HCT116 (cell line): ENCODE measurements at regions not wholly inside any gene's neighbourhood (a gene's known extent, or its start where the extent isn't known, plus 50 kb on each side); places are given as distances from the start of the nearest gene placed in this dataset.

ENCODE experiments used
- CTCF ChIP-seq, 3 experiments: fragments of 200-600 bp in 1 of 3; sonication (generic) in 1 of 3; IDR thresholded peaks in 2 of 3; conservative IDR thresholded peaks in 1 of 3; 2 replicates each; pipeline ENCODE4 v1.5.1; 2012 to 2017; ENCODE audit warnings: low read depth in 2 of 3, low read length in 2 of 3, antibody characterized with exemption in 1 of 3, borderline replicate concordance in 1 of 3, control low read depth in 1 of 3, mild to moderate bottlenecking in 1 of 3, mixed read lengths in 1 of 3, mixed run types in 1 of 3, moderate library complexity in 1 of 3; ENCODE audit not compliant: insufficient read depth in 1 of 3
- EGR1 ChIP-seq: IDR thresholded peaks from 2 replicates; pipeline ENCODE4 v1.6.1; 2012; ENCODE audit warnings: low read depth
- ELF1 ChIP-seq: IDR thresholded peaks from 2 replicates; pipeline ENCODE4 v1.6.1; 2012; ENCODE audit warnings: low read depth, borderline replicate concordance
- EZH2 ChIP-seq: fragments of 200-600 bp; sonication (generic); IDR thresholded peaks from 2 replicates; pipeline ENCODE4 v1.6.1; 2017; ENCODE audit warnings: antibody characterized with exemption, mixed run types
- EZH2phosphoT487 ChIP-seq: fragments of 200-600 bp; IDR thresholded peaks from 2 replicates; pipeline ENCODE4 v1.6.1; 2018; ENCODE audit warnings: antibody characterized with exemption, borderline replicate concordance
- JUND ChIP-seq: IDR thresholded peaks from 2 replicates; pipeline ENCODE4 v1.6.1; 2012
- MAX ChIP-seq: IDR thresholded peaks from 2 replicates; pipeline ENCODE4 v1.6.1; 2012
- POLR2A ChIP-seq: IDR thresholded peaks from 2 replicates; pipeline ENCODE4 v1.7.0; 2011; ENCODE audit warnings: borderline replicate concordance; ENCODE audit not compliant: insufficient read depth, insufficient read length; ENCODE audit errors: extremely low read depth
- POLR2AphosphoS5 ChIP-seq: IDR thresholded peaks from 2 replicates; pipeline ENCODE4 v1.6.1; 2011; ENCODE audit warnings: mild to moderate bottlenecking, low read depth, low read length, moderate library complexity
- REST ChIP-seq: IDR thresholded peaks from 2 replicates; pipeline ENCODE4 v1.6.1; 2012; ENCODE audit warnings: low read depth
- SIN3A ChIP-seq: IDR thresholded peaks from 2 replicates; pipeline ENCODE4 v1.6.1; 2012; ENCODE audit warnings: low read depth
- SRF ChIP-seq: IDR thresholded peaks from 2 replicates; pipeline ENCODE4 v1.6.1; 2012; ENCODE audit warnings: low read depth
- ZBTB33 ChIP-seq: IDR thresholded peaks from 2 replicates; pipeline ENCODE4 v1.6.1; 2011; ENCODE audit warnings: mild to moderate bottlenecking, low read length, moderate library complexity; ENCODE audit not compliant: insufficient replicate concordance; ENCODE audit errors: extremely low read depth

- TF ChIP-seq POLR2A (no peak), EGR1 (no peak), POLR2AphosphoS5 (no peak), CTCF (IDR thresholded peaks at IDR 0.05 in 2 of 3, conservative IDR thresholded peaks at IDR 0.05 in 1 of 3; ENCODE audit: borderline replicate concordance in 1 of 3, insufficient read depth in 1 of 3, low read depth in 2 of 3, low read length in 2 of 3) (no peak), MAX (no peak), REST (no peak), SIN3A (no peak), SRF (no peak), EZH2phosphoT487 (no peak), EZH2 (no peak), ELF1 (no peak), ZBTB33 (no peak), JUND (no peak)
Measured at GRCh38 chr3:154657218-154657617, 227.2 kb upstream of the GPR149 start.
